ENCODE measurements at regions not wholly inside any gene's neighbourhood (a gene's known extent, or its start where the extent isn't known, plus 50 kb on each side); places are given as distances from the start of the nearest gene placed in this dataset.
A peak's percentile ranks its signal among the peaks of the same experiment; 100 is the strongest.

DNA sequence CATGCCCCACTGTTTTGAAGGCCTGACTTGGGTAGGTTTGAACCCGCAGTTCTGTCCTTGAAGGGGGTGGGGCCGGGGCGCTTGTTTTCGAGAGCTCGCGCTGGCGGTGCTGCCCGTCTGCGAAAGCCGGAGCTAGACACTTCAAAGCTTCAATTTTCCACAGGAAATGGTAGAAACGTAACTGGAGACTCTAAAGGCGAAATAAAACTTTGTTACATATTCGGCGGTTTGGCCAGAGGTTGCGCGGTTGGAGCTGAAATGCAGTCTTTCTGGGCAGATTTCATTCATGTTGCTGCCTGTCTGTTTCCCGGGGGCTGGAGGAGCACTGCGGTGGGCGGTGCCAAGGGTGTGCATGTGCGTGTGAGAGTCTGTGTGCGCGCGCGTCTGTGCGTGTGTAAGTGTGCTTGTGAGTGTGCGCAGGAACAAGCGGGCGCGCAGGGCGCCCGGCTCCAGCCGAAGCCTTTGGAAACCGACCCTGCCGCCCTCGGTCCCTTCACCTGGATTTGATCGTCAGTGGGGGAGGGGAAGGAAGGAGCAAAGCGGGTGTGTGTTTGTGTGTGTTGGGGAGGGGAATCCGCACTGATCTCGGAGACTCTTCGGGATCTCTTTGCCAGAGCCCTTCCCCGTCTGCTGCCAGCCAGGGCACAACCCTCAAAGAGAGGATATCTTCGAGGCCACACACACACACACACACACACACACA is 227.7 kb upstream of the CRY1 start (continued):
- TF ChIP-seq ZNF623 (tag by site-specific recombination; IDR thresholded peaks at IDR 0.05) (no peak), KLF10 (tag by site-specific recombination; IDR thresholded peaks at IDR 0.05) (0 out of 2 replicates have a peak, but pooled peaks have one; percentile 32), ZNF791 (tag by site-specific recombination; IDR thresholded peaks at IDR 0.05) (no peak), ZNF391 (tag by site-specific recombination; IDR thresholded peaks at IDR 0.05; ENCODE audit: borderline replicate concordance, low read depth) (no peak), ZNF248 (tag by site-specific recombination; IDR thresholded peaks at IDR 0.05) (no peak), ZFP37 (tag by site-specific recombination; IDR thresholded peaks at IDR 0.05) (no peak), ZNF146 (tag by site-specific recombination; IDR thresholded peaks at IDR 0.05) (no peak), ZNF48 (tag by site-specific recombination; IDR thresholded peaks at IDR 0.05) (no peak), OSR2 (tag by site-specific recombination; IDR thresholded peaks at IDR 0.05) (no peak), ZNF76 (tag by site-specific recombination; IDR thresholded peaks at IDR 0.05; ENCODE audit: borderline replicate concordance, low read depth) (no peak), KLF9 (tag by site-specific recombination; IDR thresholded peaks at IDR 0.05; ENCODE audit: low read depth) (peak; percentile 81), ZNF184 (tag by site-specific recombination; IDR thresholded peaks at IDR 0.05) (no peak), ZNF596 (tag by site-specific recombination; IDR thresholded peaks at IDR 0.05) (no peak), ZNF138 (tag by site-specific recombination; IDR thresholded peaks at IDR 0.05; ENCODE audit: borderline replicate concordance) (no peak), ZNF24 (tag by site-specific recombination; IDR thresholded peaks at IDR 0.05) (no peak), ZNF621 (tag by site-specific recombination; IDR thresholded peaks at IDR 0.05) (no peak), ZNF211 (tag by site-specific recombination; IDR thresholded peaks at IDR 0.05; ENCODE audit: low read depth) (no peak), ZNF561 (tag by site-specific recombination; IDR thresholded peaks at IDR 0.05; ENCODE audit: borderline replicate concordance) (no peak)
- TF ChIP-seq, protein P1, sequence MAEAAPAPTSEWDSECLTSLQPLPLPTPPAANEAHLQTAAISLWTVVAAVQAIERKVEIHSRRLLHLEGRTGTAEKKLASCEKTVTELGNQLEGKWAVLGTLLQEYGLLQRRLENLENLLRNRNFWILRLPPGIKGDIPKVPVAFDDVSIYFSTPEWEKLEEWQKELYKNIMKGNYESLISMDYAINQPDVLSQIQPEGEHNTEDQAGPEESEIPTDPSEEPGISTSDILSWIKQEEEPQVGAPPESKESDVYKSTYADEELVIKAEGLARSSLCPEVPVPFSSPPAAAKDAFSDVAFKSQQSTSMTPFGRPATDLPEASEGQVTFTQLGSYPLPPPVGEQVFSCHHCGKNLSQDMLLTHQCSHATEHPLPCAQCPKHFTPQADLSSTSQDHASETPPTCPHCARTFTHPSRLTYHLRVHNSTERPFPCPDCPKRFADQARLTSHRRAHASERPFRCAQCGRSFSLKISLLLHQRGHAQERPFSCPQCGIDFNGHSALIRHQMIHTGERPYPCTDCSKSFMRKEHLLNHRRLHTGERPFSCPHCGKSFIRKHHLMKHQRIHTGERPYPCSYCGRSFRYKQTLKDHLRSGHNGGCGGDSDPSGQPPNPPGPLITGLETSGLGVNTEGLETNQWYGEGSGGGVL (tag by site-specific recombination; IDR thresholded peaks at IDR 0.05) = peak; percentile 56
- TF ChIP-seq, protein P2, sequence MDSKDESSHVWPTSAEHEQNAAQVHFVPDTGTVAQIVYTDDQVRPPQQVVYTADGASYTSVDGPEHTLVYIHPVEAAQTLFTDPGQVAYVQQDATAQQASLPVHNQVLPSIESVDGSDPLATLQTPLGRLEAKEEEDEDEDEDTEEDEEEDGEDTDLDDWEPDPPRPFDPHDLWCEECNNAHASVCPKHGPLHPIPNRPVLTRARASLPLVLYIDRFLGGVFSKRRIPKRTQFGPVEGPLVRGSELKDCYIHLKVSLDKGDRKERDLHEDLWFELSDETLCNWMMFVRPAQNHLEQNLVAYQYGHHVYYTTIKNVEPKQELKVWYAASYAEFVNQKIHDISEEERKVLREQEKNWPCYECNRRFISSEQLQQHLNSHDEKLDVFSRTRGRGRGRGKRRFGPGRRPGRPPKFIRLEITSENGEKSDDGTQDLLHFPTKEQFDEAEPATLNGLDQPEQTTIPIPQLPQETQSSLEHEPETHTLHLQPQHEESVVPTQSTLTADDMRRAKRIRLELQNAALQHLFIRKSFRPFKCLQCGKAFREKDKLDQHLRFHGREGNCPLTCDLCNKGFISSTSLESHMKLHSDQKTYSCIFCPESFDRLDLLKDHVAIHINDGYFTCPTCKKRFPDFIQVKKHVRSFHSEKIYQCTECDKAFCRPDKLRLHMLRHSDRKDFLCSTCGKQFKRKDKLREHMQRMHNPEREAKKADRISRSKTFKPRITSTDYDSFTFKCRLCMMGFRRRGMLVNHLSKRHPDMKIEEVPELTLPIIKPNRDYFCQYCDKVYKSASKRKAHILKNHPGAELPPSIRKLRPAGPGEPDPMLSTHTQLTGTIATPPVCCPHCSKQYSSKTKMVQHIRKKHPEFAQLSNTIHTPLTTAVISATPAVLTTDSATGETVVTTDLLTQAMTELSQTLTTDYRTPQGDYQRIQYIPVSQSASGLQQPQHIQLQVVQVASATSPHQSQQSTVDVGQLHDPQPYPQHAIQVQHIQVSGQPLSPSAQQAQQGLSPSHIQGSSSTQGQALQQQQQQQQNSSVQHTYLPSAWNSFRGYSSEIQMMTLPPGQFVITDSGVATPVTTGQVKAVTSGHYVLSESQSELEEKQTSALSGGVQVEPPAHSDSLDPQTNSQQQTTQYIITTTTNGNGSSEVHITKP (tag by site-specific recombination; IDR thresholded peaks at IDR 0.05) = no peak
- TF ChIP-seq, protein P3, sequence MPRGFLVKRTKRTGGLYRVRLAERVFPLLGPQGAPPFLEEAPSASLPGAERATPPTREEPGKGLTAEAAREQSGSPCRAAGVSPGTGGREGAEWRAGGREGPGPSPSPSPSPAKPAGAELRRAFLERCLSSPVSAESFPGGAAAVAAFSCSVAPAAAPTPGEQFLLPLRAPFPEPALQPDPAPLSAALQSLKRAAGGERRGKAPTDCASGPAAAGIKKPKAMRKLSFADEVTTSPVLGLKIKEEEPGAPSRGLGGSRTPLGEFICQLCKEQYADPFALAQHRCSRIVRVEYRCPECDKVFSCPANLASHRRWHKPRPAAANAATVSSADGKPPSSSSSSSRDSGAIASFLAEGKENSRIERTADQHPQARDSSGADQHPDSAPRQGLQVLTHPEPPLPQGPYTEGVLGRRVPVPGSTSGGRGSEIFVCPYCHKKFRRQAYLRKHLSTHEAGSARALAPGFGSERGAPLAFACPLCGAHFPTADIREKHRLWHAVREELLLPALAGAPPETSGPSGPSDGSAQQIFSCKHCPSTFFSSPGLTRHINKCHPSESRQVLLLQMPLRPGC (tag by site-specific recombination; IDR thresholded peaks at IDR 0.05) = no peak

DNA sequence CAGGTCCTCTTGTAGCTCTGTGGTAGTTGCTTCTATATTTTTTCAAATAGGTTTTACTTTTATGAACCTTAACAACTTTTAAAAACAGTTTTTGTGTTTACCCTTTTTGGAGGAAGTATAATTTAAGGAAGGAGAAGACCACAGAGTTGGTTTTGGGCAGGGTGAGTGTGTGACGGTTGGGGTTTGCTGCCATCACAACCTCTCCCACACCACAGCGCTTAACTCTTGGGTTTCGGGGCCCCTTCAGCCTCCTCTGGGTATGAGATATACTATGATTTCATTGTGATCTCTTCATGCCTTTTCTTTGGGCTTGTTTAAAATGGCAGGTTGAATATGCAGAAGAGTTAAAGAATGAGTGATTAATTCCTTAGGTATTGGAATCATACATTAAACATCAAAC is 228.7 kb upstream of the CRY1 start:
- H3K27ac ChIP-seq (ENCODE audit: extremely low read depth, low read depth, low read length) = no peak overlapping the region
- CTCF ChIA-PET = interaction anchor here (0.6 to 1.1 kb wide), 3 partner anchors 80 to 285 kb away, joined by 3 to 7 read pairs (median 3); no protein-coding TSS in a partner anchor

More for the DNA sequence above, 228.7 kb upstream of the CRY1 start:
- no peaks in the 10 kb centered on the region for H3K4me1 ChIP-seq (ENCODE audit: control insufficient read depth, insufficient read depth, low read length)
- POLR2A ChIA-PET = no interaction called here
- no peaks in the 10 kb centered on the region for H3K9me3 ChIP-seq (ENCODE audit: control insufficient read depth, insufficient read depth, low read depth, low read length)
- TF ChIP-seq, protein P4, sequence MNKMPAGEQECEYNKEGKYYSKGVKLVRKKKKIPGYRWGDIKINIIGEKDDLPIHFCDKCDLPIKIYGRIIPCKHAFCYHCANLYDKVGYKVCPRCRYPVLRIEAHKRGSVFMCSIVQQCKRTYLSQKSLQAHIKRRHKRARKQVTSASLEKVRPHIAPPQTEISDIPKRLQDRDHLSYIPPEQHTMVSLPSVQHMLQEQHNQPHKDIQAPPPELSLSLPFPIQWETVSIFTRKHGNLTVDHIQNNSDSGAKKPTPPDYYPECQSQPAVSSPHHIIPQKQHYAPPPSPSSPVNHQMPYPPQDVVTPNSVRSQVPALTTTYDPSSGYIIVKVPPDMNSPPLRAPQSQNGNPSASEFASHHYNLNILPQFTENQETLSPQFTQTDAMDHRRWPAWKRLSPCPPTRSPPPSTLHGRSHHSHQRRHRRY (tag by site-specific recombination; IDR thresholded peaks at IDR 0.05) = no peak
- TF ChIP-seq ZFP37 (tag by site-specific recombination; IDR thresholded peaks at IDR 0.05) = no peak
- TF ChIP-seq, protein P5, sequence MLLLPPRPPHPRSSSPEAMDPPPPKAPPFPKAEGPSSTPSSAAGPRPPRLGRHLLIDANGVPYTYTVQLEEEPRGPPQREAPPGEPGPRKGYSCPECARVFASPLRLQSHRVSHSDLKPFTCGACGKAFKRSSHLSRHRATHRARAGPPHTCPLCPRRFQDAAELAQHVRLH (tag by site-specific recombination; IDR thresholded peaks at IDR 0.05) = no peak
- H3K36me3 ChIP-seq (ENCODE audit: control insufficient read depth in 2 of 2, insufficient read depth in 1 of 2, low read length in 2 of 2) = no peaks in the 10 kb centered on the region
- no peak overlapping the region for H3K4me3 ChIP-seq (ENCODE audit: low read depth, low read length)
